GM12801 (cell line): ENCODE measurements at regions not wholly inside any gene's neighbourhood (a gene's known extent, or its start where the extent isn't known, plus 50 kb on each side); places are given as distances from the start of the nearest gene placed in this dataset.

Experiments
- CTCF ChIP-seq: IDR thresholded peaks from one replicate; pipeline ENCODE4 v1.5.1; 2011; ENCODE audit warnings: control low read depth; ENCODE audit not compliant: insufficient read length; ENCODE audit errors: extremely low read depth

DNA sequence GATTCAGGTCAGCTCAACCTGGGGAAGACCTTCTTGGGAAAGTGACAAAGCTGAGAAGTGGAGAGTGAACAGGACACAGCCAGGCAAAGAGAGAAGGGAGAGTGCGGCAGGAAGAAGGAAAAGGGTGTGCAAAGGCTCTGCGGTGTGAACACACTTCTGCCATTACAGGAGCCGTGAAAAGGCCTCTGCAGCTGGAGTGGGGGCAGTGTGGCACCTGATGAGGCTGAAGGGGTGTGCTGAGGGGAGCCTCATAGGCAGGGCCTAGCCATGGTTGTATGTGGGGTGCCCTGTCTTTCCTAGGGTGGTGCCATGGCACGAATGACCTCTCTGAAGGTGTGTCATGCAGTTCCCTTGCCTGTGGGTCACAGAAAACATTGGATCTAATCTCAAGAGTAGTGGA lies 347.6 kb downstream of the CYRIA start:
- no peak for TF ChIP-seq CTCF

- TF ChIP-seq CTCF: no peak
Observed at GRCh38 chr2:16317211-16317830, 348.3 kb downstream of the CYRIA start.

DNA sequence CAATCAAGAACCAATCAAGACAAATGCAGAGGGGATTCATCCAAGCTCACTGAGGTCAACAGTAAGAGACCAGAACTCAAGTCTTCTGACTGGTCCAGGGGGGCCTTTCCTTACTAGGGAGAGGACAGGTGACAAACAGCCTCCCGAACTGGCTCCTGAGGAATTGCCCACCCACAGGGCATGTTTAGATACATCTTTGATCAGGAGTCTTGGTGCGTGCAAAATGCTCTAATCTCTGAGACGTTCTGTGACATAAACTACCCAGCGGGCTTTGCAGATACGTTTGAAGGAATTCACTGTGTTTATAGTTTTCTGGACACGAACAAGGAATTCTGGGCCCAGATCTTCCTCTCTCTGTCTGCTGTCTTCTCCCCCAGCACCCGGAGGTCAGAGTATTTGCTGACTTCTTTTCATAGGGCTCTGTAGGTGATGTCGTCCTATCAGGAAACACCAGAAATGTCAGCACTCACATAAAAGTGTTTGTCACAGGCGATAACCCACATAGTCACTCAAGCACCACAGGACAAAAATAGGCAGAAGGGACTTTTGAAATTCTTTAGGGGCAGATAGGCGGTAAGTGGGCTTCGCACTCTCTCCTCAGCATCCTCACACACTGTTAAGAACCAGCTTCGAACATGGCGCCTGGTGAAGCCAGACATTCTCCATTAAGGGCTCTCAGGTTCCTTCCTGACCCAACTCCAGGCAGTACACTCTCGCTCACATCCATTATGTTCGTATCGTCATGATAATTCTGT lies 349.0 kb downstream of the CYRIA start:
- no peak for TF ChIP-seq CTCF

DNA sequence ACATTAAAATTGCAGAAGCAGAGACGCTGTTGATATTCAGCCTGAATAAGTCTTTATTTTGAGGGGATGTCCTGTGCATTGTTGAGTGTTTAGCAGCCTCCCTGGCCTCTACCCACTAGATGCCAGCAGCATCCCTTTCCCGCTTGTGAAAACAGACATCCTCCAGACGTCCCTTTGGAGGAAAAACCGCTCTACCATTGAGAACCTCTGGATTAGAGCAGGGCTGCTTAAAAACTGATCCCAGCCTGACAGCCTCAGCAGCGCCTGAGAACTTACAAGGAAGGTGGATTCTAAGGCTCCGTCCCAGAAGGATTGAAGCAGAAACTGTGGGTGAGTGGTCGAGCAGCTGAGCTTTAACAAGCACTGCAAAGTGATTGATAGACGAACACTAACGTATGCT lies 349.7 kb downstream of the CYRIA start:
- TF ChIP-seq CTCF: no peak

GRCh38 chr2:16315458-16315835 lies 350.2 kb downstream of the CYRIA start:
- TF ChIP-seq CTCF: no peak

GRCh38 chr2:16314691-16315457 lies 350.8 kb downstream of the CYRIA start:
- no peak for TF ChIP-seq CTCF

DNA sequence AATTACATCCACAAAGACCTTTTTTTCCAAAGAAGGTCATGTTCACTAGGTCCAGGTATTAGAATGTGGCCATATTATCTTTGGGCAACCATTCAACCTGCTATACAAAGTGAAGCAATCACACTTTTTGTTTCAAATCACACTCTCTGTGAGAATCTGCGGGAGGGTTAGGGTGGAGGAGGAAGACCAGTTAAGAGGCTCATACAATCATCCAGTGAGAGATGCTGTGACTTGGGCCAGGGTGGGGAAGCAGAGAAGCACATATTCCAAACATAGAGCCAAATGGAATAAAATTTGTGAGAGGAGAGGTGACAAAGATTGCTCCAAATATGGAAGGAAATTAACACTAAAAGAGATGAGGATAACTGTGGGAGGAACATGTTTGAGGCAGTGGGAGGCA lies 351.6 kb downstream of the CYRIA start:
- no peak for TF ChIP-seq CTCF
